SK-N-SH treated with all-trans-retinoic acid at 6 μM for 48 hours (cell line): ENCODE measurements at regions not wholly inside any gene's neighbourhood (a gene's known extent, or its start where the extent isn't known, plus 50 kb on each side); places are given as distances from the start of the nearest gene placed in this dataset.

ENCODE experiments used
- ARNTL ChIP-seq: fragments of 450-650 bp; formaldehyde crosslinking; IDR thresholded peaks from 2 replicates; pipeline ENCODE4 v1.5.0; 2020; ENCODE audit warnings: low read depth, mild to moderate bottlenecking, moderate library complexity, borderline replicate concordance
- CREB5 ChIP-seq: fragments of 250-450 bp; sonication (Bioruptor Pico); IDR thresholded peaks from 2 replicates; pipeline ENCODE4 v1.5.1; 2020; ENCODE audit warnings: low read depth, mild to moderate bottlenecking, moderate library complexity
- CSDC2 ChIP-seq: fragments of 250-450 bp; sonication (Bioruptor Pico); IDR thresholded peaks from 2 replicates; pipeline ENCODE4 v1.5.0; 2020; ENCODE audit warnings: mild to moderate bottlenecking, moderate library complexity
- CSRNP3 ChIP-seq: fragments of 250-450 bp; sonication (Bioruptor Pico); IDR thresholded peaks from 2 replicates; pipeline ENCODE4 v1.5.1; 2021; ENCODE audit warnings: mild to moderate bottlenecking, moderate library complexity
- GLIS3 ChIP-seq: fragments of 250-450 bp; sonication (Bioruptor Pico); IDR thresholded peaks from 2 replicates; pipeline ENCODE4 v1.5.0; 2020; ENCODE audit warnings: mild to moderate bottlenecking, moderate library complexity
- OSR1 ChIP-seq: fragments of 250-450 bp; sonication (Bioruptor Pico); IDR thresholded peaks from 2 replicates; pipeline ENCODE4 v1.8.0; 2022; ENCODE audit warnings: moderate library complexity, mild to moderate bottlenecking, inconsistent platforms
- PATZ1 ChIP-seq: fragments of 250-450 bp; sonication (Bioruptor Pico); IDR thresholded peaks from 2 replicates; pipeline ENCODE4 v1.8.0; 2020; ENCODE audit warnings: mild to moderate bottlenecking, moderate library complexity, borderline replicate concordance
- RARB ChIP-seq: fragments of 250-450 bp; sonication (Bioruptor Pico); IDR thresholded peaks from 2 replicates; pipeline ENCODE4 v1.8.0; 2021; ENCODE audit warnings: mild to moderate bottlenecking, moderate library complexity
- TCF4 ChIP-seq: fragments of 250-450 bp; sonication (Bioruptor Pico); IDR thresholded peaks from 2 replicates; pipeline ENCODE4 v1.8.0; 2021; ENCODE audit warnings: mild to moderate bottlenecking, moderate library complexity, borderline replicate concordance
- ZFP3 ChIP-seq: fragments of 250-450 bp; sonication (Bioruptor Pico); IDR thresholded peaks from 2 replicates; pipeline ENCODE4 v1.5.0; 2020; ENCODE audit warnings: mild to moderate bottlenecking, moderate library complexity
- ZFP30 ChIP-seq: fragments of 450-650 bp; formaldehyde crosslinking; IDR thresholded peaks from 2 replicates; pipeline ENCODE4 v1.5.0; 2022; ENCODE audit warnings: mild to moderate bottlenecking, moderate library complexity
- ZNF8 ChIP-seq: fragments of 450-650 bp; formaldehyde crosslinking; IDR thresholded peaks from 2 replicates; pipeline ENCODE4 v1.5.0; 2020; ENCODE audit warnings: mild to moderate bottlenecking, moderate library complexity

DNA sequence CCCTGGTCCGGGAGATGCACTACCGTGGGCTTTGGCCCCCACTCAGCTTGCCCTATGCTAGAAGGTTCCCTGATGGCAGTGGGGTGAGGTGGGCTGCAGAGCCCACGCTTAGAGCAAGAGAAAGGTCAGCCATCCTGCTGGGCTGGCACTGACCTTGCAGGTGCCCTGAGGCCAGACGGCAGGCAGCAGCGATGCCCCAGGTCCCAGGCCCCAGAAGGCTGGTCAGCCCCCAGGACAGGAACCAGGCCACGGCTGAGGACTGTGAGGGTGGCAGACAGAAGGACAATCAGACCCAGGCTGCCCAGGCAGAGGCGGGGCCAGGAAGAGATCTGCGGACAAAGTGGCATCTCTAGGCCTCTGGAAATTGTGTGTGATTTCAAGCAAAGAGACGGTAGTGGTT, 231.7 kb downstream of the CTTN start:
- TF ChIP-seq ZFP3 (no peak), PATZ1 (CRISPR knock-in tag) (no peak), TCF4 (CRISPR knock-in tag) (no peak), ZFP30 (no peak), CSDC2 (CRISPR knock-in tag) (no peak), ZNF8 (CRISPR knock-in tag) (no peak), OSR1 (CRISPR knock-in tag) (no peak), ARNTL (no peak), RARB (CRISPR knock-in tag) (no peak), CSRNP3 (CRISPR knock-in tag) (no peak), CREB5 (CRISPR knock-in tag) (no peak), GLIS3 (CRISPR knock-in tag) (no peak)
